ENCODE measurements at regions not wholly inside any gene's neighbourhood (a gene's known extent, or its start where the extent isn't known, plus 50 kb on each side); places are given as distances from the start of the nearest gene placed in this dataset.

DNA sequence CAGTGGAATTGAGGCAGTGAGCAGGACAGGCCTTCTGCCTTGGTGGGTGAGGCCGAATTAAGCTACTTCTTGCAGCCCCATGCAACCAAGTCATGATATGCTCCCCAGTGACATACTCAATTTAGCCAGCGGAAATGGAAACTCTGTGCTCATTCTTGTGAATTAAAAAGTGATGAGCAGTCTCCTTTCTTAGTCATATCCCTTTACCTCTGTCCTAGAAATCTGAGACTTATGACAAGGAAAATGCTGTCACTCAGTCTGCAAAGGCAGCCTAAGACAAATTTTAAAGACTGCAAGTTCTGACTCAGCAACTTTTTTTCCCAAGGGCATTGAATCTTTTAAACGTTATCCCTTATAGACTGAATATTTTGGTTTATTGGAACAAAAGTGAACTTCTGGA is 218.2 kb downstream of the SH3BP4 start:
- DNase-seq (ENCODE audit: low read depth) = no peak

DNA sequence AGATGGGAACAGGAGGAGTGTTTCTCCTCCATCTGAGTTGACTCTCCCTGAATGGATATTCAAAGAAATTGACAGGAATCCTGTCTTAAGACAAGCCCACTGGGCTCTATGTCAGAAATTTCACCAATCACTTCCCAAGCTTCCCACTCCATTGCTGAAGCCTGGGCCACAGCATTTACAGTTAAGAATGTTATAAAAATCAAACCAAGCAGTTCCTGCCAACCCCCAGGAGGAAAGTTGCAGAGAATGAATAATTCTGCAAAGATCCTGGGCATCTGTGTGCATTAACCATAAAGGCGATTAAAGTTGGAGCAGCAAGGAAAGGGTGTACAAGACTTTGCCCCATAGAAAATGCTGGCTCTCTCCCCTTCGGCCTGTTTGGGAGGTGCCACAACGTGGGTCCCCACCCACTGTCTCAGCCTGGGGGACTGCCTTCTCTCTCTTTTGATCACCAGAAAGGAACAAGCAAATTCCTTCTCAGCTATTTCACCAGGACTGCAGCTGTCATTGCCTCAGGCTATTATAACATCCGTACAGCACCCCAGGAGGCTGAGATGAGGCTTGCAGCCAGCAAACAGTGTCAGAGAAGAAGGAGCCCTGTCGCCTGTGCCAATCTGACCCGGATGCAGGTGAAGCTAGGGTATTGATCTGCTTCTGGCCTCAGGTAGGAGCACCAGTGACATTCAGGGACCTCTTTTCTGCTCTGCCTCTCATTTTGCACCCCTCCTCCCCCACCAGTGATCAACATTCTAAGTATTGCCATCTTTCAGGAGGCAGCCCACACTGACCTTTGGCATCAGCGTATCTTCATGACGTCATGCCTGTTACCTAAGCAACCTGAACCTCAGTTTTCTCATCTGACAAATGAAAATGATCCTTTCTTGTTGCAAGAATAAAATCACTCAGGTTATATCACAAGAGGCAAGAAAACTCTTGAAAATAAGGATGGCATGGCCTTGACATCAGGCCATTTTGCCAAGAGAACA is 219.0 kb downstream of the SH3BP4 start:
- DNase-seq (ENCODE audit: low read depth) = no peak

DNA sequence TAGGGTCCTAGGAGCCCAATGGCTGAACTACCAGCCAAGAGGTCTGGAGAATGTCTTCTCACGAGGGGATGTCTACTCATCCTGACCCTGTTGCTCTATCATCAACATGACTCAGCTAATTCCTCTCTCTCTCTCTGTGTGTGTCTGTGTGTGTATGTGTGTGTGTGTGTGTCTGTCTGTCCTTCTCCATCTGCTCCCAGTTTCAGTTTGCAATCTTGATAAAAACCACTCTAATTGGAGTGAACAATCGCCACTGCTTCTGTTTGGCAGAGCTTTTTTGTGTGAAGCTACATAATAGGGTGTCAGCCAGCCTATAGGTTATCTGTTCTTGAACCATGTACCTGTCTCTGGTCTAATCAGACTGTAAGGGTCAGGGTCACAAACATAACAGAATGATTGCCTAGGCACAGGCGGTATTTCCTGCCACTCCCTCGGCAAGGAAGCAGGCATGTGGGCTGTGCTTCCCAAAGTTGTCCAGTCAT is 219.8 kb downstream of the SH3BP4 start:
- no peak for DNase-seq (ENCODE audit: low read depth)

DNA sequence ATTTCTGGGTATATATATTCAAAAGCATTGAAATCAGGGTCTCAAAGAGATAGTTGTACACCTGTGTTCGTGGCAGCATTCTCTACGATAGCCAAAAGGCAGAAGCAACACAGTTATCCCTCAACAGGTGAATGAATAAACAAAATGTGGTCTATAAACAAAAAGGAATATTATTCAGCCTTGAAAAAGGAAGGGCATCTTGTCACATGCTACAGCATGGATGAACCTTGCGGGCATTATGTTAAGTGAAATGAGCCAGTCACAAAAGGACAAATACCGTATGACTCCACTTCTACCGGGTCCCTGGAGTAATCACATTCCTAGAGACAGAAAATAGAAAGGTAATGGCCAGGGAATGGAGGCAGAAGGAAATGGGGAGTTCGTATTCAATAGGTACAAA is 228.8 kb downstream of the SH3BP4 start:
- no peak for DNase-seq (ENCODE audit: low read depth)

DNA sequence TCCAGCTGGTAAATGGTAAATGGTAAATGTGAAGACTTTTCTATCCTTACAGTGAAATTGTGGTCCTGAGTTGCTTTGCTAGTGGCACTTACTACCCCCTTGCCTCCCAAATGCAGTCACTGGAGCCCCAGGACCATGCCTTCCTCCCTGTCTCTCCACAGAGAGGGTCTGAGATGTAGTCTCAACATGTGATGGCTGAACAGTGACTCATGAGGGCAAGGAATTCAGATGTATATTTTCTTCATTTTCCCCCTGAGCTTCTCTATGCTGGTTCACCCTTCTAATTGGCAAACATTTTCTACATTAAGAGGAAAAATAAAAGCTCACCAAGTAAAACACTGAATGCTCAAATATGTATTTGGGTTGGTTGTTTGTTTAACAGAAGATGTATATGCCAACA is 232.0 kb downstream of the SH3BP4 start:
- DNase-seq (ENCODE audit: low read depth) = no peak

- DNase-seq (ENCODE audit: low read depth) = no peak
Observed at GRCh38 chr2:235187806-235188205, 236.0 kb downstream of the SH3BP4 start.

DNA sequence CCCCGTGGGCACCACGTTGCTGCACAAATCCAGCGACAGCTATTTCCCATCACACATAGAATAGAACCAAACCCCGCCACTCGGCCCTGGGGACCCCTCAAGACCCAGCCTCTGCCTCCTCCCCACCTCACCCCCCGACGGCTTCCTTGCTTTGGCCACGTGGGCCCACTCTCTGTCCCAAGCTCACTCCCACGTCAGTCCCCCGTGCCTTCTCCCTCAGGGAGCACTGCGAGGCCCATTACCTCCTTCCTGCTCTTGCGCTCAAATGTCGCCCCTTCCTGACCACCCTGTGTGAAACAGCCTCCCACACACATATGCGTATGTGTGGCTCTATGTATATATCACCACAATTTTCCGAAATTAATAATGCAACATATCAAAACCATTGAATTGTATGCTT is 239.7 kb downstream of the SH3BP4 start:
- DNase-seq (ENCODE audit: low read depth) = no peak

DNA sequence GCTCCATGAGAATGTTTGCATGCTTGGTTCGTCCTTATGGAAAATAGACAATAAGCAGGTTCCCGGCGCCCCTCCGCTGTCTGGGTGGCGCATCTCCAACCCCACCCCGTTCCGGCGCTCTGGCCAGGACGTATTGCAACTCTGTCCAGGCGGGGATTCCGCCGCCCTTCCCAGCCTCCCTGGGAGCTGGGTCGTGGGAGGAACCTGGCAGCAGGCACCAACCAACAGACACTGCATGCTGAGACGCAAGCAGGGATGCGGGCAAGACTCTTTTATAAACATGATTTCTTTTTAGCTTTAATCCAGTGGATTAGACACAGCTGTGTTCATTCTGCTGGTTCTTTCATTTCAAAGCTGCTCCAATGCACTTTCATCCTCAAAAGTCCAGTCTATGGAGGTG is 240.2 kb downstream of the SH3BP4 start:
- DNase-seq (ENCODE audit: low read depth) = no peak

DNA sequence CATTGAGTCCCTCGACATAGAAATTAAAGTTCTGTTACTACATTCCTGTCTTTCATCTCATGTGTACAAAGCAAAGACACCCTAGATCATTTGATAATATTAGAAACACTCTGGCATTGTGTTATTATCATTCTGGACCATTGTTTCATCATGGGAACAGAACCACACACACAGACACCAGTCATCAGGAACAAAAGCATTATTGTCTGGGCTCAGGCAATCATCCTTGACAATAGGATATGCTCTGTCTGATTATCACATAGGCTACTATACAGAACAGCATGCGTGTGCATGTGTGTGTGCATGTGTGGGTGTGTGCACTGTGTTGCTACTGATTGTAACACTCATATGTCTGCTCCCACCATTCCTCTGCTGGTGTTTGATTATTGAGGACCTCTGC is 242.5 kb downstream of the SH3BP4 start:
- no peak for DNase-seq (ENCODE audit: low read depth)

- no peak for DNase-seq (ENCODE audit: low read depth)
Observed at GRCh38 chr2:235194836-235195235, 243.0 kb downstream of the SH3BP4 start.

GRCh38 chr2:235195921-235196320 is 244.1 kb downstream of the SH3BP4 start:
- no peak for DNase-seq (ENCODE audit: low read depth)

- DNase-seq (ENCODE audit: low read depth) = no peak
Observed at GRCh38 chr2:235199128-235199527, 247.3 kb downstream of the SH3BP4 start.

GRCh38 chr2:235200216-235200615 is 248.4 kb downstream of the SH3BP4 start:
- no peak for DNase-seq (ENCODE audit: low read depth)

GRCh38 chr2:235201756-235202155 is 249.9 kb downstream of the SH3BP4 start:
- no peak for DNase-seq (ENCODE audit: low read depth)

- DNase-seq (ENCODE audit: low read depth) = no peak
Observed at GRCh38 chr2:235204948-235205347, 253.1 kb downstream of the SH3BP4 start.

GRCh38 chr2:235206399-235206798 is 254.6 kb downstream of the SH3BP4 start:
- DNase-seq (ENCODE audit: low read depth) = no peak

DNA sequence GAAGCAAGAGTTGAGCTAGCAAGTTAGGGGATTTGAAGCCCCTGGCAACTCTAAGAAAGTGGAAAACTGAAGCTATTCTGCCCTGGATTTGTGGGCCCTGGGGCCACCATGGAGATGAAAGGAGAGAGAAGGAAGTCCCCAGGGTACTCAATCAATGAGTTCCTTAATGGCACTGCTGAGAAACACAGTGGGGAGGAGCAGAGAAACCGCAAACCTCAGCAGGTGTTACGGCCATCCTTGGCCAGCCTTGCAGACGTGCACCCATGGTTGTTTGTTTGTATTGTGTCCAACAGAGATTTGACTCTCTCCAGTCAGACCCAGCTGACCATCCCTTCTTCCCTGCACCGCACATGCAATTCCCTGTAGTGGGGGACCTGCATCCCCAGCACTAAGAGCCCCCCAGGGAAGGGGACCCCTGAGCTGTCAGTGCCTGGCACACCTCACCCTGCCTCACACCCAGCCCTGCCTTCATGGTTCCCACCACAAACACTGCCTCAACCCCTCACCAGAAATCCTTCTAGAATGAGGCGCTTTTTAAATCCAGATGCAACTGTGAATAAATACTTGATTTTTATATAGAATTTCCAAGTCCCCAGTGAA is 255.3 kb downstream of the SH3BP4 start:
- no peak for DNase-seq (ENCODE audit: low read depth)

GRCh38 chr2:235211056-235211455 is 259.2 kb downstream of the SH3BP4 start:
- DNase-seq (ENCODE audit: low read depth) = no peak

GRCh38 chr2:235212501-235213158 is 260.8 kb downstream of the SH3BP4 start:
- no peak for DNase-seq (ENCODE audit: low read depth)

DNA sequence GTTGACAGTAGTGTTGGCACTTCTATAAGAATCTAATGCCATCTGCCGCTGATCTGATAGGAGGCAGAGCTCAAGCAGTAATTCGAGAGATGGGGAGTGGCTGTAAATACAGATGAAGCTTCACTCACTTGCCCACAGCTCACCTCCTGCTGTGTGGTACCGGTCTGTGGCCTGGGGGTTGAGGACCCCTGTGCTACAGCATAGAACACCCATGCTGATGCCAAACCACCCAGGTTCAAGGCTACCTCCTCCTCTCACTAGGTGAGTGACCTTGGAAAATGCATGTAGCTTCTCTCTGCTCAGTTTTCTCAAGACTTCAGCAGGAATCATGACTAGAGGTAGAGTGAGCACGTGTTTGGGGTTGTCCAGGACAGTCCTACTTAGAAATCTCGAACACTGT is 263.4 kb downstream of the SH3BP4 start:
- no peak for DNase-seq (ENCODE audit: low read depth)

DNA sequence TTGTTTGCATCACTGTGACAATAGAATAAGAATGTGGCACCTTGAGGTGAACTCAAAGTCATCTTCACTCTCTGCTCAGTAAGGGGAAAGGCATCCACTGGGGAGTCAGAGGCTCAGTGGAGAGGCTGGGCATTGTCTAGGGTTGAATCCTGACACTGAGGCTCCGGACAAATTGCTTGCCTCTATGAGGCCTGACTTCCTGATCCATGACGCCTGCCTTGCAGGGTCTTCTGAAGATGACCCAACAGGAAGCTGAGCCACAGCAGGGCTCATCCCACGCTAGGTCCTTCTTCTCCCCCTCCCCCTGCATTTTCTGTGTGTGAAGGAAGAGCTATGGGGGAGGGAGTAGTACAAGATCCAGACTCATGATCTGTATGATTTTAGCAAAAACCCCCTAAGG is 265.1 kb downstream of the SH3BP4 start:
- DNase-seq (ENCODE audit: low read depth) = no peak

DNA sequence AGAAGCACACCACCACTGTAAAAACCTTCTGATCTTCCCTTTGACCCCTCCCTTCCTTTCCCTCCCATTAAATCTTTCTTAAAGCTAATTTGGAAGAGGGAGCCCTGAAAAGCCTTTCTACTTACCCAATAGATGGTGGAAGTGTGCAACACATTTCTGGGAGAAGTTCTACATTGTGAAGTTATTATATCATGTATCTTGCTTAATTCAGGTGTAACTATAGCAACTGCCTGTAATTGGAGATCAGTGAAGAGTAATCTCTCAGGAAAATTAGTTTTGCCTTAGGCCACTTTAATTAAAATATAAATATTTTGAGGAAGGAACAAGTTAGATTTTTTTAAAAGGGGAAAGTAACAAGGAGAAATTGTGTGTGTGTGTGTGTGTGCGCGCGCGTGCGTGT is 266.0 kb downstream of the SH3BP4 start:
- DNase-seq (ENCODE audit: low read depth) = no peak

DNA sequence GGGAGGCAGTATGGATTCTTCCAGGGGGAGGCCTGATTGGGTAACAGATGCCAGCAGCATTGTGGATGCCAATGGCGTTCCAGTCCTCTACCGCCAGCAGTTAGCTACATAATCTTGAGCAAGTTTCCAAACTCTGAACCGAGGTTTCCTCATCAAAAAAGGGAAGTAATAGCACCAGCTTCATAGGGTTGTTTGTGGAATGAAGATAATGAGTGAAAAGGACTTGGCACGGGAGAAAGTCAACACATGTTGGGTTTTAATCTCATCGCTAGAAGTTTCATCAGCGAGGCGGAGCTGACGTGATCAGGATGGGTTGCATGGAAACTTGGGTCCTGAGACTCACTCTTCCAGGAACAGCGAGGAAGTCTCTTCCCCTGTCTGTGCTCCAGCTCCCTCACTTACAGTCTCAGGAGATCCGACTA is 266.7 kb downstream of the SH3BP4 start:
- DNase-seq (ENCODE audit: low read depth) = no peak

Measured in CMK (cell line).